Cardiac septum (tissue), 1 donor: ENCODE measurements at regions not wholly inside any gene's neighbourhood (a gene's known extent, or its start where the extent isn't known, plus 50 kb on each side); places are given as distances from the start of the nearest gene placed in this dataset.
"Not testable (repeated sequence)": the region's sequence is repeated elsewhere in the genome, so short reads cannot be mapped to it uniquely, and the experiment has no call there.

Experiments used
- DNase-seq: peaks from one replicate; pipeline ENCODE4 v3.0.0-alpha.2; 2020; ENCODE audit warnings: low spot score
- intact Hi-C: fragments of 100-400 bp; cut with DNase I; formaldehyde crosslinking; loops from one replicate; pipeline ENCODE4 v1.14.0; 2022
- donor health status: DM: no; HTN: no; CAD: no.

DNA sequence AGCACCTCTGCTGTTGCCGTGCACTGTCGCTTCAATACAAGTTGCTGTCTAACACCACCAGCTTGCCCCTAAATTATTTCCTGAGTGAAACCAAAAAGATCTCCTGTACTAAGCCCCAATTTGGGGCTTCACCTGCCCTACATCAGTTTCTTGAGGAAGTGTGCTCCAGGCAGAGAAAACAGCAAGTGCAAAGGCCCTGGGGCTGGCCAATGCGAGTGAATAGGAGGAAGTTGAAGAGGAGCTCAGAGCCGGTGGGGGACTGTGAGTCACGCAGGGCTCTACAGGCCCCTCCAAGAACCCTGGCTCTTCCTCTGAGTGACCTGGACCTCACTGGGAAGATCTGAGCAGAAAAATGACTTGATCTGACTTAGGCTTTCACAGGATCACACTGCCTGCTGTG lies 117.2 kb downstream of the IPO8 start:
- intact Hi-C loops: no loop called here

DNA sequence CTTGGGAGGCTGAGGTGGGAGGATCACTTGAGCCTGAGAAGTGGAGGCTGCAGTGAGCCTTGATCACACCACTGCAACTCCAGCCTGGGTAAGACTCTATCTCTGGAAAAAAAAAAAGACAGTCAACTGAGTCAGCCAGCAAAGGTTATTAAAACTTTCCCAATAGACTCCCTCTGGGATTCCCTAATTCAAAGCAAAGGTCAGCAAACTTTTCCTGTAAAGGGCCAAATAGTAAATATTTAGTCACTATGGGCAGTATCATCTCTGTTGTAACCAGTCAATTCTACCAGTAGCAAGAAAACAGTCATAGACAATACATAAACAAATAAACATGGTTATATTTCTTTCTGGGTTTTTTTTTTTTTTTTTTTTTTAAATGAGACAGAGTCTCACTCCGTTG lies 122.5 kb downstream of the IPO8 start:
- no peak for DNase-seq
- intact Hi-C loops: no loop called here

More for the DNA sequence above, 117.2 kb downstream of the IPO8 start:
- no peak for DNase-seq

DNA sequence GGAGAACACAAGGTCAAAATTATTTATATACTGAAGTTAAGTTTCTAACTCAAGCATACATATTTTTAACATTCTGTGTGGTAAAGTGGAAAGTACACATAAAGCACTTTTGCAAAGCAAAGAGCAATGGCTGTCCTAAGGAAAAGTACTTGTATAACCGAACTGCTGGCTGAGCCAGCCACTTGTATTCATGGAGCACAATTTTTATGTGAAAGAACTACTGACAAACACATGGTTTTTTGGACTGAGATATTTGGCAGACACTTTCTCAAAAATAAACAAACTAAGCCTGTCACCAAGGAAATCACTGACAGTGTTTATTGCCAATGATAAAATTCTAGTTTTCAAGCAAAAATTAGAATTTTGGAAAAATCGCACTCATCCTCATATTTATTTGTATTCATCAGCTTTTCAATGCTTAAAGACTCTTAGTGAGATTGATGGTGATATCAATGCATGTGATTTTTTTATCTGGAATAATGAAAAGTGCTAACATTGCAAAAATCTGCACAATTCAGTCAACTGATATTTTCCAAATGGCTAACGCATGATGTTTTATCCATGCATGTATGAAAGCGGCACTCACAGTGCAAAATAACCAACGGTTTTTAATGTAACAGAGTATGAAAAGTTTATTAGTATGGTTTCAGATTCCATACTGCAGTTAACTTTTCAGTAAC lies 125.3 kb downstream of the IPO8 start:
- intact Hi-C loops: no loop called here
- no peak for DNase-seq

DNA sequence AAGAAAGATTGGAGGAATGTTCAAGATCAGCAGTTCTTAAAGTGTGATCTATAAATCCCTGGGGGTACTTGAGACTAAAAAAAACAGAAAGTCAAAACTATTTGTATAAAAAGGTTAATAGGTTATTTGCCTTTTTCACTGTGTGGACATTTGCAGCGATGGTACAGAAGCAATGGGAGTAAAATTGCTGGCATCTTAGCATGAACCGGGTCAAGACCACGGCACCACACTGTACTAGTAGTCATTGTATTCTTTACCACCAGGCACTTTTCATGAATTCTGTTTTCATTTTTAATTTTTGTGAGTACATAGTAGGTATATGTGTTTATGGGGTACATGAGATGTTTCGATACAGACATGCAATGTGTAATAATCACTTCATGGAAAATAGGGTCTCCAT lies 126.2 kb downstream of the IPO8 start:
- intact Hi-C loops: no loop called here
- no peak for DNase-seq

DNA sequence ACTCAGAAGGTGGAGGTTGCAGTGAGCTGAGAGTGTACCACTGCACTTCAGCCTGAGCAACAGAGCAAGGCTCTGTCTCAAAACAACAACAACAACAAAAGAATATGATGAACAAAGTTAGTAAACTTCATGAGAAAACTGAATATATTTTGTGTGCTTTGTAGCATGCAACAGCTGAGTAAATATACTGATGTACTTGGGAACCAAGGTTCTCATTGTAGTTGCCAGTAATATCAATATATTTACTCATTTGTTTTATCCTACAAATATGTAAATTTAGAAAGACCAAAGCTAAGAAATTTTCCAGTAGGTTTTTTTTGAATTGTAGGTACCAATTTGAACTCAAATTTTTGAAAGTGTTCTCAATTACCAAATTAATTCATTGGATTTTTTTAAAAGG lies 127.2 kb downstream of the IPO8 start:
- intact Hi-C loops: no loop called here
- no peak for DNase-seq

DNA sequence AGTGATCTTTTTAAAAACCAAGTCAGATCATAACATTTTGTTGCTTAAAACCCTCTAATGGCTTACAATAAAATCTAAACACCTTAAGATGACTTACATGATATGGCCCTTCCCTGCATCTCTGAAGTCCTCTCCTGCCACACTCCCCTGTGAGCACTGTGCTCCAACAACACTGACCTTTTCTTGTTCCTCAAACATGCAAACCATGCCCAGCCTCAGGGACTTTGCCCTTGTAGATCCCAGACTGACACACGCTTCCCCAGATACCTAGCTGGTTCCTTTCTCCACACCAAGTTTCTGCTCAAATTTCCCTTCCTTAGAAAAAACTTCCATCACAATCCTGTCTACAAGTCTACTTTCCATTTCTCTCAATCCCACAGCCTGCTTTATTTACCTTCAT lies 128.6 kb downstream of the IPO8 start:
- intact Hi-C loops: no loop called here
- no peak for DNase-seq

DNA sequence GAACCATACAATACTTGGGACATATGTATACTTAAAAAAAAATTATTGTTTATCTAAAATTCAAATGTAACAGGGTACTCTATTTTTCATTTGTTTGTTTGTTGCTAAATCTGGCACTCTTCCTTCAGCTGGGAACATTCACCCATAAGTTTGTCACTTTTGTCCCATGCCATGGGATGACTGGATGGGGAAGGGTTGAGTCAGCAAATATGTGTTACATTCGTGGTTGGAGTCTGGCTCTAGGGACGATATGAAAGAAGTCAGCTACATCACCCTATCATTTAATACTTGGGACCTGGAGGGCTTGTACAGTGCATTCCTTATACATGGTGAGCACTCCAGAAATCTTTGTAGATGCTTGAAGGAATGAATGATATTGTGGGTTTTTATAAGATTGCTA lies 131.3 kb downstream of the IPO8 start:
- DNase-seq: no peak
- intact Hi-C loops: no loop called here

DNA sequence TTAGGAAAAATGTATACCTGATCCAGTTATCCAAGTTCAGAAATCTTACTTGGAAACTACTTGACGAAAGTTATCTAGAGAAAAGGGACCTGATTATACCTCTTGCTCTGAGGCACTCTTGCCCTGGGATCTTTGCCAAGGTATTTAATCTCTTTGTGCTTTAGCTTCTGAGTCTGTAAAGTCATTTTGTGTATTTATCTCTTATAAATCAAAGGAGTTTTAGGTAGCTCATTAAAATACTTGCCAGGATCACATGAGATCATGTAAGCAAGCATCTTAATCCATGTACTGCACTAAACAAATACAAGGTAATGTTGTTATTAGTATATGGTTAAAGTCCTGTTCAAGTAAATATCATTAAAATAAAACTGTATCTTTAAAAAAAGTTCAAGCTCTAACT lies 147.5 kb downstream of the IPO8 start:
- no peak for DNase-seq
- intact Hi-C loops: no loop called here

DNA sequence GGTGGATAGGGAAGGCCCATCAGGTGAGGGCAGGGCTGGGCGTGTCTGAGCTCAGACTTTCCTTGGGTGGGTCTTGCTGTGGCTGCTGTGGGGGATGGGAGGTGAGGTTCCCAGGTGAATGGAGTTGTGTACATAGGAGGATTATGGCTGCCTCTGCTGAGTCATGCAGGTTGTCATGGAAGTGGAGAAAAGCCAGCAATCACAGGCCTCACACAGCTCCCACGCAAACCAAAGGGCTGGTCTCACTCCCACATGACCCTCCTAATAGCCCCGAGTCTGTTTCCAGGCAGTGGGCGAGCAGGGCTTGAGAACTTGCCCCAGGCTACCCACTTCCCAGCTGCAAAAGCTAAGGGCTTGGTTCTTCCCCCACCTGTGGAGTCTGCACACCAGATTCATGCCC lies 149.5 kb downstream of the IPO8 start:
- intact Hi-C loops: no loop called here
- DNase-seq: no peak

DNA sequence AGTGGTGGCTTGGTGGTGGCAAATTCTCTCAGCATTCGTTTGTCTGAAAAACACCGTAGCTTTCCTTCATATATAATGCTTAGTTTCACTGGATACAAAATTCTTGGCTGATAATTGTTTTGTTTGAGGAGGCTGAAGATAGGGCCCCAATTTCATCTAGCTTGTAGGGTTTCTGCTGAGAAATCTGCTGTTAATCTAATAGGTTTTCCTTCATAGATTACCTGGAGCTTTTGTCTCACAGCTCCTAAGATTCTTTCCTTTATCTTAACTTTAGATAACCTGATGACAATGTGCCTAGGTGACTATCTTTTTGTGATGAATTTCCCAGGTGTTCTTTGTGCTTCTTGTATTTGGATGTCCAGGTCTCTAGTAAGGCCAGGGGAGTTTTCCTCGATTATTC lies 151.0 kb downstream of the IPO8 start:
- intact Hi-C loops, DNase-seq: not testable (repeated sequence)

DNA sequence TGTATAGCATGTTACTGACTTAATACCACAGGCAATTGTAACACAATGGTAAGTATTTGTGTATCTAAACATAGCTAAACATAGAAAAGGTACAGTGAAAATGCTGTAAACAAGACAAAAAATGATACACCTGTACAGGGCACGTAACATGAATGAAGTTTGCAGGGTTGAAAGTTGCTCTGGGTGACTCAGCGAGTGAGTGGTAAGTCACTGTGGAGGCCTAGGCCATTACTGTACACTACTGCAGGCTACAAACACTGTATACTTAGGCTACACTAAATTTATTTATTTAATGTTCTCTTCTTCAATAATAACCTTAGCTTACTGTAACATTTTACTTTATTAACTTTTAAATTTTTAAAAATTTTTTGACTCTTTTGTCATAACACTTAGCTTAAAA lies 158.4 kb downstream of the IPO8 start:
- DNase-seq: no peak
- intact Hi-C loops: no loop called here

DNA sequence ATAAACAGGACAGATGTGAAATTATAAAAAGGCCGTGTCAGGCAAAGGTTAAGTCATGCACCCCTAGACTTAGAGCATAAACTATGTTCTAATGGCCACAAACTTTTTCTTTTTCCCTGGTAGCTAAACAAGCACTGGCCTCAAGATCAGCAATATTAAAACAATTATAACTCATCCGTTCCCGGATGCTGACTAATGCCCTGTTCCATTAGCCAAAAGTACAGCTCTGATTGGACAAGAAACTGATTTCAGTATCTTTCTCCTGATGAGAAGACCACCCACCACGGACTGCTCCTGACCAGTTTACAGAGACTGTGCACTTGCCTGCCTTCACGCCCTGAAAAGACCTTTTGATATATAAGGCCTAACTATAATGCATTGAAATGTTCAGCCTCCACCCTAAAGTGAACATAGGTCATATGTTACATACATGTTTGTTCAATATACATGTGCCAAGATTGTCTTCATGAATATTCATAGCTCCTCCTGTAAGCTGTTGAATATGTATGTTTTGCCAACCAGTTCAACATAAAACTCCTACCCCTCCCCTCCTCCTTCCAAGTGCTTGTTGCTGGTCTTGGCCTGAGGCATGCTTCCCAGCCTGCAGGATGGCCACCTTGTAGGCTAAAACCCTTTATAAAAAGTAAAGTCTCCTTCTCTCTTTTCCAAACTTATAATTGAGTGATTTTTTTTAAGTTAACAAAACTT lies 162.0 kb downstream of the IPO8 start:
- intact Hi-C loops: no loop called here
- DNase-seq: no peak

DNA sequence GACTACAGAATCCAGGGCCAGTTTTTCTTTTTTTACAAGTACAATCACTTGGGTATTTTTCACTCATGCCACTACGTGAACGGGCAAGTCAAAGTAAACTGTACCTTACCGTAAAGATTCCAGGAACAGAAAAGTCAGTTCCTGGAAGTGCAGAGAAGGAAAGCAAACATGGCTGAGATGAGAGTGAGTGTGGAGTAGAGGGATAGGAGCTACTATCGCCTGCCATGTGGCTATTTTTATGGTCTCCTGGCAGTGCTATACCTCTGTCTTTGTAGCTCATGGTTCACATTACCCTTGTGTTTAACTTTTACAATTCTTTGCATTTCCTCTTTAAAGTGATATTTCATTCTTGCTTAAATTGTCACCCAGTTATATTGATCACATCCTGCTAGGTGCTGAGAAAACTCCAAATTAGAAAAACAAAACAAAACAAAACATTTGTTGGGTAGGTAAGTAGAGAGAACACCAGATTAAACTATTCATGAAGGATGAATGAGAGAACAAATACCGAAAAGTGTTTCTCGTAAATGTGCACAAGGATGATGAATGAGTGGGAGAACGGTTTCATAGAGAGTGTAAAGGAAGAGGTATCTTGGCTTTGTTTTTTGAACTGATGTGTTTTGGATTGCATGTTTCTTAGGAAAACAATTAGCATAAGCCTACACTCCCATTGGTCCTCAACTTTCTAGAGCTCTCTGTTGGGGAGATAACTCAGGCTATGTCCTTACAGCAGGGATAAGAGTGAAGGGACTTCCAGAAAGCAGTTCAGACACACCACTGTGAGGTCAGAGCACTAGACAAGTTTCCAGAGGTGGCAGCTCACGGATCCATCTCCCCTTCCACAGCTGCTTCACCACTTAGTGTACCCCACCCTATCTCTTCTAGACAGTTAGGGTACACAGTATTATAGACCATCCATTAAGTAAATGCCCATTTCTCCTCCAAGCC lies 163.7 kb downstream of the IPO8 start:
- no peak for DNase-seq
- intact Hi-C loops: no loop called here

DNA sequence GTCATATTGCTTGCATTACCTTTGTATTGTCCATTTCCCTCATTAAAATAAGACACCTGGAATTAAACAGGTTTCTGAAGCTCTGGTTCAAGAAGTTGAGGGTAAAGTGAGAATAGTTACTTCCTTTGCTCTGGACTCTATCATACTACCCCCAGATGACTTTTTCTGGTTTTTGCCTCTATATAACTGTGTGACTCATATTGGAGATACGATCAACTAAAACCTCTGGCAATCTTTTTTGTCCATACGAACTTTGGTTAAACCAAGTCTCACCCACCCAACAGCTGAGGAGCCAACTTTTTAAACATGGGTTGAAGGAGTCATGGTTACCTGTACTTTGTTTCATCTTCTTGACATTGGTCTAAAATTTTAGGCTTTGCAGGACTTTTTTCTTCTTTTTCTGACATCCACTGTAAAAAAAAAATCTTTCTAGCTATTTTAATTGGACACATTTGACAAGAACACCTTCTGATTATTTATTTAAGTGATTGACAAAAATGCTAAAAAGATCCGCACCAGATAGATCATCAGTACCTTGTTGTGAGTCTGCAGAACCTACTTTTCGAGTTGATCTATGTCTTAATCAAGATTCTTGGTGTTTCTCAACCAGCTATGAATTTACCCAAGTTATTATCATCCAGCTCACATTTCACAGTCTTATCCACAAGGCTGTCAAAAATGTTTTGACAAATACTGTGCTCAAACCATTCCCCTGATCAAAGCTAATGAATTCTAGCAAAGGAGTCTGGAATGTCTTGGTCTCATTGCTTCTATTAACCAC lies 166.0 kb downstream of the IPO8 start:
- no peak for DNase-seq
- intact Hi-C loops: no loop called here

DNA sequence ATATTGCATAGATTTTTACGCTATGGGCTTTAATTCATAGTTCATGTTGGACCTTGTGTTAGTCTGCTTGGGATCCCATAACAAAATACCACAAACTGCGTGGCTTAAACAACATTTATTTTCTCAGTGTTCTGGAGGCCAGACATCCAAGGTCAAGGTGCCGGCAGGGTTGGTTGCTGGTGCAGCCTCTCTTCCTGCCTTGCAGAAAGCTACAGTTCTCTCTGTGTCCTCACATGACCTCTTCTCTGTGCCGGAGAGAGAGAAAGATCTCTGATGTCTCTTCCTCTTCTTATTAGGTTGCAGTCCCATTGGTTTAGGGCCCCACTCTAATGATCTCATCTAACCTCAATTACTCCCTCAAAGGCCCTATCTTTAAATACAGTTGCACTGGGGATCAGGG lies 170.5 kb downstream of the IPO8 start:
- intact Hi-C loops: no loop called here
- DNase-seq: no peak

DNA sequence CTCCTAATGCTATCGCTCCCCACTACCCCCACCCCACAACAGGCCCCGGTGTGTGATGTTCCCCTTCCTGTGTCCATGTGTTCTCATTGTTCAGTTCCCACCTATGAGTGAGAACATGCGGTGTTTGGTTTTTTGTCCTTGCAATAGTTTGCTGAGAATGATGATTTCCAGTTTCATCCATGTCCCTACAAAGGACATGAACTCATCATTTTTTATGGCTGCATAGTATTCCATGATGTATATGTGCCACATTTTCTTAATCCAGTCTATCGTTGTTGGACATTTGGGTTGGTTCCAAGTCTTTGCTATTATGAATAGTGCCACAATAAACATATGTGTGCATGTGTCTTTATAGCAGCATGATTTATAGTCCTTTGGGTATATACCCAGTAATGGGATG lies 175.4 kb downstream of the IPO8 start:
- intact Hi-C loops: not testable (repeated sequence)

DNA sequence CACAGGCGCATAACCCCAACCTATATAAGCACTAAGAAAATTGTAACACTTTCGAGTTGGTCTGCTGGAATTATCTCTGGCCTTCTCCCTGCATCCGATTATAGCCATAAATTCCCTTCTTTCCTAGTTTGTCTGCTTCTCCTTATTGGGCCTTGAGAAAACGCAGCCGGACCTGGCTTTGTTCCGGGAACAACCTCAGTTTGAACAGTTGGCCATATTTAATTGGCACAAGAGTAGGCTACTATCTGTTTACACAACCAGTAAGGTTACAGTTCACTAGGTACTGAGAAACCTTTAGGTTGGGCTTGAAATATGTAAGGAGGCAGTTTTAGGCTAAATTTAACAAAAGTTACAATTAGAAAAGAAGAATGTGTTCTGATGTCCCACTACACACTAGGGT lies 176.1 kb downstream of the IPO8 start:
- DNase-seq: no peak
- intact Hi-C loops: loop anchor here (10.0 kb wide), 1 partner anchor 285 kb away; no protein-coding TSS in a partner anchor

More for the DNA sequence above, 175.4 kb downstream of the IPO8 start:
- not testable (repeated sequence) for DNase-seq

DNA sequence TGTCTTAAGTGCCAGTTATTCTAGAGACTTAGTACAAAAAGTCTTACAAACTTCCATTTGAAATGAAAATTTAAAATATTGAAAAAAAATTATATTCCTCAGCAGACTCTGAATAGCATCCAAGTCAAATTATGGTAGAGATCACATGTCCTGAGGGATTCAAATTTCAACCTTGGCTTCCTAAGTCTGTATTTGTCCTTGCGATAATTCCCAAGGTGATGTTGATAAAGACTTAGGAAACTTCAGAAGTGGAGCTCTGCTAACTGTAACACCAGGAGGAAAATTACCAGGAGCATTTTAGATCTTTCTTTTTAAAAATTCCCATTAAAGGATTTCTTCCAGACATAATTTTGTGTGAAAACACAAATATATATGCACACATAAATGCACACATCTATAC lies 178.3 kb downstream of the IPO8 start:
- intact Hi-C loops: loop anchor here (10.0 kb wide), 1 partner anchor 287 kb away; no protein-coding TSS in a partner anchor
- DNase-seq: no peak

DNA sequence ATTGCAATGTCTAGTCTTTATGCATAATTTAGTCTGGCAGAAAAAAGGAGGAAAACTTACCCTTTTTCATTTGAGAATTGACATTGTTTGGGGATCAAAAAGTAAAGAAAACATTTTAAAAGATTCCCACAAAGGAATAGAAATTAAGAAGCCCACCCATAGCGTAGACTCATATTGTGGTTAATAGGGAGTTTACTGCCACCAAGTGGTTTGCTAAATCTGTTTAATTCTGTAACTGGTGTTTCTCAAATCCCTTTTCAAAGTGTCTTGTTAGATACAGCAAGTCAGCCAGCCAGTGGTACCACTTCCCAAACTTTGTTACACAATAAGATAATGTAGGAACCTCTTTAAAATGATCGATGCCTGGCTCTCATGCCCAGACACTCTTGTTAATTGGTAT lies 180.3 kb downstream of the IPO8 start:
- DNase-seq: no peak
- intact Hi-C loops: loop anchor here (10.0 kb wide), 1 partner anchor 289 kb away; no protein-coding TSS in a partner anchor
